ENCODE measurements at regions not wholly inside any gene's neighbourhood (a gene's known extent, or its start where the extent isn't known, plus 50 kb on each side); places are given as distances from the start of the nearest gene placed in this dataset.

GRCh38 chrX:40494005-40494404, 86.8 kb upstream of the ATP6AP2 start:
- CTCF ChIA-PET = no interaction called here

DNA sequence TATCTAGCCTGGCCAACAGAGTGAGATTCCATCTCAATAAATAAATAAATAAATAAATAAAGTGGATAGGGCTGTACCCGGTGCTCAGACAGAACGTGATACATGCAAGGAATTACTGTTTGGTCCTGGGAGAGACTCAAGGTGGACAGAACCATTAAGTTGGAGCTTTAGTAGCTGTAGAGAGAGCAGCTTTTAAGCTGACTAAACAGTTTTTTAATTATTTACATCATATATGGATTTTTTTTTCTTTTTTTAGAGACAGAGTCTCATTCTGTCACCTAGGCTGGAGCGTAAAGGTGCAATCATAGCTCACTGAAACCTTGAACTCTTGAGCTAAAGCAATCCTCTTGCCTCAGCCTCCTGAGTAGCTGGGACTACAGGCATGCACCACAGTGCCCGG, 92.5 kb upstream of the ATP6AP2 start:
- TF ChIP-seq, protein P1, sequence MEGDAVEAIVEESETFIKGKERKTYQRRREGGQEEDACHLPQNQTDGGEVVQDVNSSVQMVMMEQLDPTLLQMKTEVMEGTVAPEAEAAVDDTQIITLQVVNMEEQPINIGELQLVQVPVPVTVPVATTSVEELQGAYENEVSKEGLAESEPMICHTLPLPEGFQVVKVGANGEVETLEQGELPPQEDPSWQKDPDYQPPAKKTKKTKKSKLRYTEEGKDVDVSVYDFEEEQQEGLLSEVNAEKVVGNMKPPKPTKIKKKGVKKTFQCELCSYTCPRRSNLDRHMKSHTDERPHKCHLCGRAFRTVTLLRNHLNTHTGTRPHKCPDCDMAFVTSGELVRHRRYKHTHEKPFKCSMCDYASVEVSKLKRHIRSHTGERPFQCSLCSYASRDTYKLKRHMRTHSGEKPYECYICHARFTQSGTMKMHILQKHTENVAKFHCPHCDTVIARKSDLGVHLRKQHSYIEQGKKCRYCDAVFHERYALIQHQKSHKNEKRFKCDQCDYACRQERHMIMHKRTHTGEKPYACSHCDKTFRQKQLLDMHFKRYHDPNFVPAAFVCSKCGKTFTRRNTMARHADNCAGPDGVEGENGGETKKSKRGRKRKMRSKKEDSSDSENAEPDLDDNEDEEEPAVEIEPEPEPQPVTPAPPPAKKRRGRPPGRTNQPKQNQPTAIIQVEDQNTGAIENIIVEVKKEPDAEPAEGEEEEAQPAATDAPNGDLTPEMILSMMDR (IDR thresholded peaks at IDR 0.05; ENCODE audit: insufficient read depth, low read length, missing control alignments) = no peak
- no peak overlapping the region for H3K4me3 ChIP-seq (ENCODE audit: low read depth, low read length)
- ChIA-PET CTCF (no interaction called here), POLR2A (no interaction called here)
- no peak for DNase-seq (ENCODE audit: low read depth, low spot score)

More at GRCh38 chrX:40494005-40494404, 86.8 kb upstream of the ATP6AP2 start:
- no peak overlapping the region for H3K4me3 ChIP-seq (ENCODE audit: low read depth, low read length)
- no peak for DNase-seq (ENCODE audit: low read depth, low spot score)
- TF ChIP-seq, protein P1 (IDR thresholded peaks at IDR 0.05; ENCODE audit: insufficient read depth, low read length, missing control alignments) = no peak
- POLR2A ChIA-PET = no interaction called here

GRCh38 chrX:40485973-40486372, 94.8 kb upstream of the ATP6AP2 start:
- no peak overlapping the region for H3K4me3 ChIP-seq (ENCODE audit: low read depth, low read length)
- DNase-seq (ENCODE audit: low read depth, low spot score) = no peak
- CTCF ChIA-PET = no interaction called here
- POLR2A ChIA-PET = no interaction called here
- TF ChIP-seq, protein P1 (IDR thresholded peaks at IDR 0.05; ENCODE audit: insufficient read depth, low read length, missing control alignments) = no peak

DNA sequence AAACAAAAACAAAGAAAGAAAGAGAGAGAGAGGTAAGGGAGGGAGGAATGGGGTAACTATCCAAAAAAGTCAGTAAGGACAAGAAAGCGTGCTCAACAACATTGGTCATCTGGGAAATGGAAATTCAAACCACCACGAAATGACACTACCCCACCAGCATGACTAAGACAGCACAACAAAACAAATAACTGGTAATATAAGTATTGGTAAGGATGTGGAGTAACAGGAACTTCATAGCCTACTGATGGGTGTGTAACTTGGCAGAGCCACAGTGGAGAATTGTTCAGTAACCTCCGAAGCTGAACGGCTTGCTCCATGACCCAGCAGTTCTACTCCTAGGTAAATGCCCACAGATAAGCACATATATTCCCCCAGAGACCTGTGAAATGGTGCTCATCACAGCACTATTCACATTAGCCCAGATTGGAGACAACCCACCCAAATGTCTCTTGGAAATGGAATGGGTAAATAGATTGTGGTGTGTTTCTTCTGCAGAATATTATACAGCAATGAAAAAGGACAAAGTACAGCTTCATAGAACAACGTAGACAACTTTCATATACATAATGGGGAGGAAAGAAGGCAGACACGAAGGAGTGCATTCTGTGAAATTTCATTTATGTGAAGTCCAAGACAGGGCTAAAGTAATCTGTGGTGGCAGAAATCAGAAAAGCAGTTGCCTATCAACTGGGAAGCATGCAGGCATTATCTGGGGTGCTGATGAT, 95.5 kb upstream of the ATP6AP2 start:
- TF ChIP-seq, protein P1 (IDR thresholded peaks at IDR 0.05; ENCODE audit: insufficient read depth, low read length, missing control alignments) = no peak
- ChIA-PET POLR2A (no interaction called here), CTCF (no interaction called here)
- no peak for DNase-seq (ENCODE audit: low read depth, low spot score)
- no peak overlapping the region for H3K4me3 ChIP-seq (ENCODE audit: low read depth, low read length)

DNA sequence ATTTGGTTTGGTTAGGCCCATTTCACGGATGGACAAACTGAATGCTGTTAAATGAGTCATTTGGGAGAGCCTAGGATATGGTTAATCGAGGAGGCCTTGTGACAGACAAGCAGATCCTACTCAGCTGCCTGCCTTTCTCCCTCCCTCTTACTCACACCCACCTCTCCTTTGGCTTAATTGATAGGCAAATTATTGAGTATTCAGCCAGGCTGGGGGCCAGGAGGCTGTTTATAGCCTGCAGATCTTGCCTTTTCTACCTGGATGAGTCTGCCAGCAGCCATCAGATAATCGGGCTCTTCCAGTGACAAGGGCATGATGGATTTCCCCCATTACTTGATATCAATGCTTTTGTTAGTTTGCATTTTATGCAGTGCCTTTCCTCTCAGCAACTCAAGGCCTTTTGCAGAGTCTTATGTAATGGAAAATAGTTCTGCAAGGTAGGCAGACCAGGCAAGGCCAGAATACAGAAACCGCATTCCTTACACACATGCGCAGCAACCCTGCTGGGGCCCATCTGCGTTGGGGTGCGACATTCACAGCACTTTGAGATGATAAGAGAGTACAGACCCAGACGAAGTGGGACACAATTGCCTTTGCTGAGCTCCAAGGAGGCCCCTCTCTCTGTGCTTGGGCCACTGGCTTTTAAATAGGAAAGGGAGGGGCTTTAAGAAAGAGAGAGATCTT, 96.2 kb upstream of the ATP6AP2 start:
- no peak for DNase-seq (ENCODE audit: low read depth, low spot score)
- TF ChIP-seq, protein P1 (IDR thresholded peaks at IDR 0.05; ENCODE audit: insufficient read depth, low read length, missing control alignments) = no peak
- ChIA-PET CTCF (no interaction called here), POLR2A (no interaction called here)
- H3K4me3 ChIP-seq (ENCODE audit: low read depth, low read length) = no peak overlapping the region

GRCh38 chrX:40483502-40483901, 97.3 kb upstream of the ATP6AP2 start:
- no peak overlapping the region for H3K4me3 ChIP-seq (ENCODE audit: low read depth, low read length)
- DNase-seq (ENCODE audit: low read depth, low spot score) = no peak
- CTCF ChIA-PET = no interaction called here
- POLR2A ChIA-PET = no interaction called here
- TF ChIP-seq, protein P1 (IDR thresholded peaks at IDR 0.05; ENCODE audit: insufficient read depth, low read length, missing control alignments) = no peak
